HepG2 (cell line): ENCODE measurements at regions not wholly inside any gene's neighbourhood (a gene's known extent, or its start where the extent isn't known, plus 50 kb on each side); places are given as distances from the start of the nearest gene placed in this dataset.
A peak's percentile ranks its signal among the peaks of the same experiment; 100 is the strongest.

ENCODE experiments used
- ATAC-seq: fragments of 200-7000 bp; cut with Tn5 transposase; 3 replicates; pipeline ENCODE4 v1.9.1; 2020; ENCODE audit warnings: mild to moderate bottlenecking, moderate library complexity
- BruUV-seq: library from RNA; stranded (reverse); fragments of 400-500 nt; replicated peaks from 2 replicates; lab custom pipeline; 2021; lab: Mats Ljungman, UMichigan
- CTCF ChIA-PET: fragments of 300-600 bp; formaldehyde crosslinking; extraction: SDS; loops from one replicate; lab custom pipeline; 2021; ENCODE audit warnings: low total read pairs, inconsistent platforms, low intra/inter-chr PET ratio; lab: Yijun Ruan, JAX
- POLR2A ChIA-PET: fragments of 350-600 bp; sonication (Branson Sonifier 250); formaldehyde crosslinking; loops from one replicate; lab custom pipeline; 2020; ENCODE audit warnings: antibody characterized with exemption, inconsistent platforms; lab: Yijun Ruan, JAX
- DNase-seq: peaks from one replicate; pipeline ENCODE4 v3.0.0-alpha.2; 2015; ENCODE audit warnings: low spot score
- FAIRE-seq: peaks from 3 replicates; lab custom pipeline; 2011; peaks lifted over from hg19 to GRCh38; lab: Jason Lieb, UNC
- H2AFZ ChIP-seq: one replicate; pipeline ENCODE4 v1.6.1; 2011; ENCODE audit warnings: low read length, inconsistent platforms
- H3K27ac ChIP-seq: fragments of 300-600 bp; 3 replicates; pipeline ENCODE4 v1.8.0; 2011; ENCODE audit warnings: mixed run types, mild to moderate bottlenecking, mixed read lengths, low read length, inconsistent platforms; ENCODE audit not compliant: insufficient read depth; ENCODE audit errors: extremely low read length
- H3K27me3 ChIP-seq, 2 experiments: fragments of 200-600 bp in 1 of 2; 2 replicates in 1 of 2; 3 replicates in 1 of 2; pipeline versions ENCODE4 v1.6.0 to v1.8.0; 2011; ENCODE audit warnings: low read length in 2 of 2, mild to moderate bottlenecking in 2 of 2, moderate library complexity in 2 of 2, inconsistent platforms in 1 of 2; ENCODE audit not compliant: insufficient read depth in 2 of 2, control insufficient read depth in 1 of 2
- H3K36me3 ChIP-seq, 2 experiments: fragments of 200-600 bp in 1 of 2; replicated peaks in 1 of 2; 2 replicates in 1 of 2; 3 replicates in 1 of 2; pipeline versions ENCODE4 v1.5.1 to v1.8.0; 2011; ENCODE audit warnings: low read length in 2 of 2, inconsistent platforms in 1 of 2; ENCODE audit not compliant: insufficient read depth in 2 of 2, control insufficient read depth in 1 of 2
- H3K4me1 ChIP-seq: 2 replicates; pipeline ENCODE4 v1.5.1; 2012; ENCODE audit warnings: low read length, inconsistent platforms; ENCODE audit not compliant: insufficient read depth
- H3K4me2 ChIP-seq: 2 replicates; pipeline ENCODE4 v1.6.0; 2011; ENCODE audit warnings: low read depth, low read length, inconsistent platforms
- H3K4me3 ChIP-seq, 3 experiments: fragments of 200-600 bp in 1 of 3; sonication (generic), shearing (Covaris generic) in 1 of 3; replicated peaks in 1 of 3; 2 replicates each; pipeline ENCODE4 v1.5.1; 2011 to 2016; ENCODE audit warnings: low read length in 3 of 3, inconsistent platforms in 2 of 3, low read depth in 2 of 3, mild to moderate bottlenecking in 2 of 3, control low read depth in 1 of 3, mixed read lengths in 1 of 3; ENCODE audit not compliant: insufficient read depth in 1 of 3
- H3K79me2 ChIP-seq: one replicate; pipeline ENCODE4 v1.6.1; 2011; ENCODE audit warnings: low read length, inconsistent platforms; ENCODE audit not compliant: insufficient read depth
- H3K9ac ChIP-seq: 2 replicates; pipeline ENCODE4 v1.6.0; 2011; ENCODE audit warnings: mild to moderate bottlenecking, low read depth, low read length, inconsistent platforms; ENCODE audit not compliant: insufficient read depth
- H3K9me3 ChIP-seq: 2 replicates; pipeline ENCODE4 v1.5.1; 2012; ENCODE audit warnings: mild to moderate bottlenecking, low read length
- H4K20me1 ChIP-seq: 2 replicates; pipeline ENCODE4 v1.6.0; 2011; ENCODE audit warnings: inconsistent platforms, mild to moderate bottlenecking, low read length, moderate library complexity; ENCODE audit not compliant: insufficient read depth
- MAFF ChIP-seq: IDR thresholded peaks from 2 replicates; pipeline ENCODE4 v1.6.1; 2011; ENCODE audit warnings: low read depth, low read length, improper control_type of control experiment
- MAFK ChIP-seq, 2 experiments: IDR thresholded peaks in 1 of 2; conservative IDR thresholded peaks in 1 of 2; 2 replicates each; pipeline ENCODE4 v1.6.1; 2011; ENCODE audit warnings: improper control_type of control experiment in 2 of 2, low read length in 2 of 2
- U2AF1 ChIP-seq: fragments of 200-400 bp; formaldehyde crosslinking; optimal IDR thresholded peaks from 2 replicates; pipeline ENCODE3; 2017; ENCODE audit warnings: mild to moderate bottlenecking, low read depth, low read length
- ZNF780A ChIP-seq: sonication (generic); formaldehyde crosslinking; IDR thresholded peaks from 2 replicates; pipeline ENCODE4 v1.8.0; 2022; ENCODE audit warnings: mild to moderate bottlenecking, missing genetic modification reagents, moderate library complexity
- WGBS: methylation state at CpG from one replicate; pipeline ENCODE4 v1.1.6; 2017; ENCODE audit warnings: low lambda C conversion rate; 5-methylcytosine and 5-hydroxymethylcytosine counted together
- in situ Hi-C: cut with HindIII; loops from 2 replicates; pipeline ENCODE4 v1.10.0; 2017; ENCODE audit warnings: low pct_unique_long_range_greater_than_20kb; ENCODE audit not compliant: extremely low pct_ligation_motif_present
- intact Hi-C: fragments of 100-400 bp; cut with micrococcal nuclease; formaldehyde crosslinking; loops from one replicate; pipeline ENCODE4 v1.10.0; 2022; ENCODE audit not compliant: unreplicated experiment
- small RNA-seq, 3 experiments: library from RNA; depleted of rRNA; stranded (forward); fragments of <200 nt; gene quantifications; one replicate each; pipeline ENCODE3, GENCODE V24; 2012; ENCODE audit warnings: low read depth in 2 of 3, low replicate concordance in 1 of 3; ENCODE audit not compliant: insufficient read length in 3 of 3, insufficient read depth in 2 of 3

- no peak for DNase-seq
- no peaks in the 10 kb centered on the region for H3K4me1 ChIP-seq
- intact Hi-C loops = no loop called here
- in situ Hi-C loops = no loop called here
- no peak overlapping the region for H3K27ac ChIP-seq
- ChIA-PET POLR2A (no interaction called here), CTCF (no interaction called here)
- no peak overlapping the region for H3K9ac ChIP-seq
- H3K36me3 ChIP-seq = no peaks in the 10 kb centered on the region
- H3K9me3 ChIP-seq = peaks cover 94% of the 10 kb centered on the region
- BruUV-seq = no TSS peak
- H3K27me3 ChIP-seq = no peaks in the 10 kb centered on the region
- no peaks in the 10 kb centered on the region for H4K20me1 ChIP-seq
- no peak overlapping the region for H3K4me3 ChIP-seq
- H3K4me2 ChIP-seq = no peak overlapping the region
- no peak for ATAC-seq
- 23% methylated on average over 2 of the region's 2 CpGs for WGBS
- TF ChIP-seq MAFK (conservative IDR thresholded peaks at IDR 0.05 in 1 of 2, IDR thresholded peaks at IDR 0.05 in 1 of 2; ENCODE audit: low read length in 2 of 2) (peak; percentile 67 to 72), ZNF780A (CRISPR knock-in tag) (no peak), U2AF1 (no peak), MAFF (peak; percentile 73; the same call in 1 of the 2 replicates)
- no peaks in the 10 kb centered on the region for H3K79me2 ChIP-seq
- FAIRE-seq = no peak
- no peak overlapping the region for H2AFZ ChIP-seq
Measured at GRCh38 chr21:10466200-10466599, 55.2 kb upstream of the TPTE start.

Small RNA genes in the stretch of these regions (small RNA-seq; reads per million reads assigned to genes)
- 0 reads per million in 3 experiments for gene AF254983.2
